GM18951 (cell line): ENCODE measurements at regions not wholly inside any gene's neighbourhood (a gene's known extent, or its start where the extent isn't known, plus 50 kb on each side); places are given as distances from the start of the nearest gene placed in this dataset.
"Not testable (repeated sequence)": the region's sequence is repeated elsewhere in the genome, so short reads cannot be mapped to it uniquely, and the experiment has no call there.

ENCODE experiments used
- in situ Hi-C: fragments of 300-500 bp; cut with MboI; formaldehyde crosslinking; loops from one replicate; pipeline ENCODE4 v1.12.0; 2022; ENCODE audit warnings: low sequenced_read_pairs, mixed read lengths, inconsistent platforms; ENCODE audit not compliant: unreplicated experiment

DNA sequence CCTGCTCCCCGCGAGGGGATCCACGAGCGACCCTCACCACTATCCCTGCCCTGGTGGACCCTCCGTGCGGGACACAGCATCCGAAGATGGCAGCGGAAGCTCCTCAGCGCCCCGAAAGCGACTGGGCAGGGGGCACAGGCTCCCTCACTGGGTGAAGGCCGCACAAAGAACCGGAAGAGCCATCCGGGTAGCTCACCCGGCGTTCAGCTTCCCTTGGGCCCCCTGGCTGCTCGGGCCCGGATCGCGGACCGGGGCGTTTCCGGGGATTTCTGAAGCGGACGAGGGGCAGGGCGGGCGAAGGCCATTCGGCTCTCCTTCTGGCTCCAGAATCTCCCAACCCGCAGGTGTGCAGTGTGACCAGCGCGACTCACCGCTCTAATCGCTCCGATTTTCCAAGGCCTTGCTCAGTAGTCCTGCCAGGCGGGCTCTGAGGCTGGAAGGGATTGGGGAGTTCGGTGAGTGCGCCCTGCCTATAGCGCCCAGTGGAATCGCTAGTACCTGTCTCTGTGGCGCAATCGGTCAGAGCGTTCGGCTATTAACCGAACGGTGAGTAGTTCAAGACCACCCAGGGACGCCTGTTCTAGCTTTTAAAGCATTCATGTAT, 94.3 kb upstream of the NBPF11 start:
- in situ Hi-C loops = not testable (repeated sequence)

DNA sequence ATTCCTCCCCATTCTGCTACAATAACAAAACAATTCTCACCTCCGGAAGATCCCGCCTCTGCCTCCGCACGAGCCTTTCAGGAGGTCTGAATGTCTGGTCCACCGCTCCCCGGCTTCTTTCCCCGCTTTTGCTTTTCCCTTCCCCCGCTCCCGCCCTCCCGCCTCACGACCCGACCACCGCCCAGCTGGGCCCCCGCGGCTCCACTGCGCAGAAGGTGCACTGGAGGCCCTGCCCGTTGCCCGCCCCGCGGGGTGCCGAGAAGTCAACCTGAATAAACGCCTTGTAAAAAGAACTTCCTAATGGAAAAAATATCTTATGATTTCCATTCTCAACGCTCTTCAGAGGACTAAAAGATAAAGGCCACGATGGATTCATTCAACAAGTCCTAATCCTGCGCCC, 93.8 kb upstream of the NBPF11 start:
- in situ Hi-C loops = not testable (repeated sequence)

DNA sequence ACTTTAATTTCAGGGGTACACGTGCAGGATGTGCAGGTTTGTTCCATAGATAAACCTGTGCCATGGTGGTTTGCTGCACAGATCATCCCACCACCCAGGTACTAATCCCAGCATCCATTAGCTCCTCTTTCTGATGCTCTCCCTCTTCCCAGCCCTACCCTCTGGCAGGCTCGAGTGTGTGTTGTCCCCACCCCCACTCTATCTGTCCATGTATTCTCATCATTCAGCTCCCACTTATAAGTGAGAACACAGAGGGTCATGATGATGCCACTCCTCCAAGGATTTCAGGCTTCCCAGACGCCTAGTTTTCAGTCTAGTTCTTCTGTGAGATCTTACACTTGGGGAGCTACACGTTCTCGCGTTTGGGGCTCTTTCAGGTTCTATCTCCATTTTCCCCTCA, 93.4 kb upstream of the NBPF11 start:
- in situ Hi-C loops = not testable (repeated sequence)

DNA sequence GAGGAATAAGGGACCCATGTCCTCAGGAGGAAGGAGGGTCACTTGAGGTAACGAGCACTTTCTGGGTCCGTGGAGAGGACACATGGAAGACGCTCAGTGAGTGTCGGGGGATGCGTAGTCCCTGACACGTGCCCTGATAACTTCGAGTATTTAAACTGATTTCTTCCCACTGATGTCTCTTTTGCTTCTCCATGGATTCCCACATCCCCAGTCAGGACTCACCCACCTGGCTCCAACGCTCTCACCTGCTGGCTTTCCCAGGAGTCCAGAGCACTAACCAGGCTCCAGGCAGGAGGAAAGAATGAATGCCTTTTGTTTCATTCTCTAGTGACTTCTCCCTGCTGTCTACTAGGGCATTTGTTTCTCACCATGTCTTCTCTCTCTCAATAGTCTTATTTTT, 81.2 kb upstream of the NBPF11 start:
- in situ Hi-C loops = not testable (repeated sequence)

DNA sequence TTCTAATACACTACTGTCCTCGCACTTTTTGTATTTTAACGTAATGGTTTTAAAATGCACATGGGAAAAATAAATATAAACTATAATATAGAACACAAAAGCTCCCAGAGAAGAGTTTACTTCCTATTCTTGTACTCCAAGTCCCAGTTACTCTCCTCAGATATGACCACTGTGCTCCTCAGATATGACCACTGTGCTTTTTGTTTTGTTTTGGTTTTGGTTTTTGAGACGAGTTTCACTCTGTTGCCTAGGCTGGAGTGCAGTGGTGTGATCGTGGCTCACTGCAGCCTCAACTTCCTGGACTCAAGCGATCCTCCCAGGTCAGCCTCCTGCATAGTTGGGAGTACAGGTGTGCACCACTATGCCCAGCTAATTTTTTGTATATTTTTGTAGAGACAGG, 76.8 kb upstream of the NBPF11 start:
- in situ Hi-C loops = not testable (repeated sequence)

DNA sequence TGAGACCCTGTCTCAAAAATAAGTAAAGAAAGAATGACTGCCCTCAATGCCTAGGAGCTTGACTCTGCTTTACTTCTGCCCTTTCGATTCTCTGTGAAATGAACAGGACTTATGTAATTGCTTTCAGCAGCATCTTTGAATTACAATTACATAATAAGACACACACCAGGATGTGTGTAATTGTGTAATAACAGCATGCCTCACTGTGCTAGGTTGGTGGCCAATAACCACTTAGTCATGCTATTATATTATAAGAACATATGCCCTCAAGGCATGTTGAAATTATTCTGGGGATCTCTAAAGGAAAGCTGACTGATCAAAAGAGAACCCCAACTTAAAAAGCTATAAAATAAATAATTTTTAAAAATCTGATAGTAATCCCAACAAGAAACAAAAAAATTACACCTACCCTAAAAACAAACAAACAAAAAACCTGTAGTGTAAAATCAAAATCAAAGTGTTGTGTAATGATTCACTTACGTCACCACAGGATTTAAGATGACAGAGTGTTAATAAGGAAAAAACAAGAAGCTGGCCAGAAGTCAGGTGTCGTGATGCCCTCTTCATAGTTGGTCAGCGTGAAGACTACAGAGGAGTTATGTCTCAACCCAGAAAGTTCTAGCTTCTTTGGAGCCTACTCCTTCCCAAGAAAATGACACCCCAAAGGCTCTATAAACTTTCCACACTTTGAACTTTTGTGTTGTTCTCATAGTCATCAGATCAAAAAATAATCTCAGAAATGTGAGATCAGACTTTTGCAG, 70.5 kb upstream of the NBPF11 start:
- in situ Hi-C loops = not testable (repeated sequence)

DNA sequence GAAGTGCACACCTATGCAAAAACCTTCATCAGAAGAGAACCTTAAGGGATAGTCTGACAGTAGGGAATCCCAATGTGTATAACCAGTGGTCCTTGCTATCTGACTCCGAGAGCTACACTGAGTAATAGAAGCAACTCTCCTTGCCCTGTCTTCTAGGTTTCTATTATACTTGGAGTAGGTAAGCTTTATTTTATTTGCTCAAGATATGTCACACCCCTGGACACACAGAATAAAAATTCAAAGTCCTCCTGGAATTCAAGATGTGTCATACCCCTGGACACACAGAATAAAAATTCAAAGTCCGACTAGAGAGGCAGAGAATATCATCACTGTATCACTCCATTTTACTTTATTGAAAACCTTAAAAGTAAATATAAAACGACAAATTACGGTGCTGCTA, 69.5 kb upstream of the NBPF11 start:
- in situ Hi-C loops = not testable (repeated sequence)

DNA sequence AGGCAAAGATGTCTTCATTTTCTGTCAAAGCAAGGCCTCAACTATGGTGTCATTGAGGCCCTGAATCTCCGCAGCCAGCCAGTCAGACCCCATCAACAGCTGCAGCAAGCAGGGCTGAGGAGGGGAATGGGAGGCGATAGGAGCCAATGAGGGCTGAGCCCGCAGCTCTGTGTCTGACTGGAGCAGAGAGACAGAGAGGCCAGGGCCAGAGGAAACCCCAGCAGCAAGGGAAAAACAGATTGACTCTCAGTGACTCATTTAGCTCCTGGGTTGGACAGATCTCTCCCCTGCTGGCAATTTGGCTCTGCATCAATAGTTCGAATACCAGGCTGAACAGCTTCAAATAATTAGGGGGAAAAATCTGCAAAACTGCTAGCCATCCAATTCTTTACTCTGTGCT, 67.1 kb upstream of the NBPF11 start:
- in situ Hi-C loops = not testable (repeated sequence)

DNA sequence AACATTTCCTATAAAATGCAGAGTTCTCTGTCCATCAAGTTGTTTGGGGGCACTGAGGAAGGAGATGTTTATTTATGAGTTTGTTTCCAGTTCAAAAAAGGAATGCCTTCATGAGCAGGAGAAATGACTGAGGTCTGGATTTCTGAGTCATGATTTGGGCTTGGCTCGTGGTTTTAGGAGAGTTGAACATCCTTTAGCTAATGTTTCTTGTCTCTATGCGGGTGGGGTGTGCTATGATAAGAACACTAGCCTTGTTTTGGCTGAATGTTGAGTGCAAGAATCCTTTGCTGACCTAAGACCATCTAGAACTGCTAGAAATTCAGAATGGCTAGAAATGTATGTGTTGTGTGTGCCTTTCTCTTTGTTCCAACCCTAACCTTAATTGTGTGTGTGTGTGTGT, 59.1 kb upstream of the NBPF11 start:
- in situ Hi-C loops = not testable (repeated sequence)

DNA sequence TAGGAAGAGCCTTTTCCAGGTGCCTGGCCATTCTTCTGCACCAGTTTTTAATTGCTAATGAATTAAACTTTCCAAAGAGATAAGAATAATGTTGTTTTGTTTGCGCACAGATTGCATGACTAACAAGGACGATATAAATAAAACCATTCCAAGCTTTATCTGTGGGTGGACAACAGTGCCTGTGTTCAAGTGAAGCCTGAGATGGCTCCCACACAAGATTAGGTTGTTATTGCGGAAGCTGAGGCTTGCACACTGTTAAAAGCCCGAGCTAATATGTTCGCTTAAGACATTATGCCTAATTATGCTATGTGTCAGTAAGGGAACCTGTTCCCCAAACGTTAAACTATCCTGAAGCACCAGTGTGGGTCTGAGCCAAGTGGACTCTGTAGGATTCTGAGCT, 58.5 kb upstream of the NBPF11 start:
- in situ Hi-C loops = not testable (repeated sequence)

DNA sequence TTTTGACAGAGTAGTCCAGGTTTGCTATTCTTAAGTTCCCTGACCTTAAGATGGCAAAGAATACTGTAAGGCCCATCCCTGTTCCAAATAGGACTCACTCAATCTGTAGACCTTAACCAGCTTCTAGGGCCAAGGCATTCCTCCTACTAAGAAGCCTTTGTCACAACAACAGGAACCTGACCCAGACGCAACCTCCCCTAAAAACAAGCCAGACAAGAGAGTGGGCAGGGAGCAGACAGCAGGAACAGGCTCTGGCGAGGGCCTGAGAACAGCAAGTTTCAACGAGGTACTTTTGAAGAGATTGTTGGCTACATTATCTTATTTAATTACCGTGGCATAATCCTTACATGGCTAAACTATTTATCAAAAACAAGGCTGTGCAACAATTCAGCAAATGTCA, 58.1 kb upstream of the NBPF11 start:
- in situ Hi-C loops = not testable (repeated sequence)

DNA sequence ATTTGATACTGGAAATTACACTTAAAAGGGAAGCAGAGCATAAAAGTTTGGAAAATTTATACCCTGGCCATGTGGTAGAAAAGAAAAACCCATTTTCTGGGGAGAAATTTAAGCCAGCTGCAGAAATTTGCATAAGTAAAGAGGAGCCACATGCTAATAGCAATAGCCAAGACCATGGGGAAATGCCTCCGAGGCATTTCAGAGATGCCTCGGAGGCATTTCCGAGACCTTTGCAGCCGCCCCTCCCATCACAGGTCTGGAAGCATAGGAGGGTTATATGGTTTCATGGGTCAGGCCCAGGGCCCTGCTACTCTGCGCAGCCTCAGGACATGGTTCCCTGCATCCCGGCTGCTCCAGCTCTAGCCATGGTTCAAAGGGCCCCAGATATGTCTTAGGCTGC, 49.9 kb upstream of the NBPF11 start:
- in situ Hi-C loops = not testable (repeated sequence)
